ENCODE measurements at regions not wholly inside any gene's neighbourhood (a gene's known extent, or its start where the extent isn't known, plus 50 kb on each side); places are given as distances from the start of the nearest gene placed in this dataset.

- H4K8ac ChIP-seq (ENCODE audit: low read depth, low read length) = no peak overlapping the region
- no peaks in the 10 kb centered on the region for H3K79me1 ChIP-seq (ENCODE audit: low read length)
- no peak overlapping the region for H3K9ac ChIP-seq (ENCODE audit: low read length)
- H3K9me3 ChIP-seq (ENCODE audit: insufficient read depth, low read depth, low read length) = peaks cover 1% of the 10 kb centered on the region
- no peak overlapping the region for H3K4me3 ChIP-seq (ENCODE audit: low read depth, low read length)
- H3K27me3 ChIP-seq (ENCODE audit: insufficient read depth, low read length) = no peaks in the 10 kb centered on the region
- H2AK5ac ChIP-seq (ENCODE audit: low read length) = no peak overlapping the region
- WGBS (ENCODE audit: extremely low coverage, insufficient coverage, insufficient read length) = no CpG with 5 or more reads among the region's 2 CpGs
- H3K4me1 ChIP-seq (ENCODE audit: control insufficient read depth in 1 of 2, insufficient read depth in 2 of 2, low read length in 2 of 2) = no peaks in the 10 kb centered on the region
- H3K4me2 ChIP-seq (ENCODE audit: low read length) = no peak overlapping the region
- no peak overlapping the region for H2BK120ac ChIP-seq (ENCODE audit: insufficient read depth, low read length, poor library complexity)
- DNase-seq = no peak
- H3K18ac ChIP-seq (ENCODE audit: low read length) = no peak overlapping the region
- no peak overlapping the region for H4K91ac ChIP-seq (ENCODE audit: low read depth, low read length)
- H3K4ac ChIP-seq (ENCODE audit: low read depth, low read length) = no peak overlapping the region
- H2BK12ac ChIP-seq (ENCODE audit: low read length) = no peak overlapping the region
- no peak overlapping the region for H3K23ac ChIP-seq (ENCODE audit: low read length)
- H3K79me2 ChIP-seq (ENCODE audit: control insufficient read depth, insufficient read depth, low read length, poor library complexity) = no peaks in the 10 kb centered on the region
- H3K36me3 ChIP-seq (ENCODE audit: control insufficient read depth in 1 of 2, insufficient read depth in 2 of 2, low read length in 2 of 2) = no peaks in the 10 kb centered on the region
- no peak overlapping the region for H4K12ac ChIP-seq (ENCODE audit: low read depth, low read length)
- H2BK5ac ChIP-seq (ENCODE audit: low read depth, low read length, poor library complexity) = no peak overlapping the region
- H3K27ac ChIP-seq (ENCODE audit: low read depth, low read length) = no peak overlapping the region
- no peak overlapping the region for H3K14ac ChIP-seq (ENCODE audit: low read length)
- H2AFZ ChIP-seq (ENCODE audit: insufficient read depth, low read length, poor library complexity) = no peak overlapping the region
Observed at GRCh38 chr3:70818145-70818544, 505.7 kb upstream of the MDFIC2 start.

GRCh38 chr3:70816346-70816745, 503.9 kb upstream of the MDFIC2 start:
- Histone ChIP-seq H4K91ac (ENCODE audit: low read depth, low read length) (no peak overlapping the region), H3K14ac (ENCODE audit: low read length) (no peak overlapping the region), H3K4me1 (ENCODE audit: control insufficient read depth in 1 of 2, insufficient read depth in 2 of 2, low read length in 2 of 2) (no peaks in the 10 kb centered on the region), H2AFZ (ENCODE audit: insufficient read depth, low read length, poor library complexity) (no peak overlapping the region), H3K4ac (ENCODE audit: low read depth, low read length) (no peak overlapping the region), H3K79me2 (ENCODE audit: control insufficient read depth, insufficient read depth, low read length, poor library complexity) (no peaks in the 10 kb centered on the region), H2BK120ac (ENCODE audit: insufficient read depth, low read length, poor library complexity) (no peak overlapping the region), H3K9ac (ENCODE audit: low read length) (no peak overlapping the region), H3K4me2 (ENCODE audit: low read length) (no peak overlapping the region), H3K27me3 (ENCODE audit: insufficient read depth, low read length) (no peaks in the 10 kb centered on the region), H3K23ac (ENCODE audit: low read length) (no peak overlapping the region), H4K12ac (ENCODE audit: low read depth, low read length) (no peak overlapping the region), H3K79me1 (ENCODE audit: low read length) (no peaks in the 10 kb centered on the region), H4K8ac (ENCODE audit: low read depth, low read length) (no peak overlapping the region), H3K4me3 (ENCODE audit: low read depth, low read length) (no peak overlapping the region), H2AK5ac (ENCODE audit: low read length) (no peak overlapping the region), H2BK12ac (ENCODE audit: low read length) (no peak overlapping the region), H3K27ac (ENCODE audit: low read depth, low read length) (no peak overlapping the region), H2BK5ac (ENCODE audit: low read depth, low read length, poor library complexity) (no peak overlapping the region), H3K18ac (ENCODE audit: low read length) (no peak overlapping the region), H3K36me3 (ENCODE audit: control insufficient read depth in 1 of 2, insufficient read depth in 2 of 2, low read length in 2 of 2) (no peaks in the 10 kb centered on the region), H3K9me3 (ENCODE audit: insufficient read depth, low read depth, low read length) (peaks cover 1% of the 10 kb centered on the region)
- no peak for DNase-seq
- WGBS (ENCODE audit: extremely low coverage, insufficient coverage, insufficient read length) = no CpG with 5 or more reads among the region's 3 CpGs

- no peak for DNase-seq
Observed at GRCh38 chr3:70815817-70816216, 503.4 kb upstream of the MDFIC2 start.

GRCh38 chr3:70813311-70813710, 500.9 kb upstream of the MDFIC2 start:
- Histone ChIP-seq H3K4me3 (ENCODE audit: low read depth, low read length) (no peak overlapping the region), H3K4me2 (ENCODE audit: low read length) (no peak overlapping the region), H3K4me1 (ENCODE audit: control insufficient read depth in 1 of 2, insufficient read depth in 2 of 2, low read length in 2 of 2) (no peaks in the 10 kb centered on the region), H3K9me3 (ENCODE audit: insufficient read depth, low read depth, low read length) (peaks cover 1% of the 10 kb centered on the region), H3K79me2 (ENCODE audit: control insufficient read depth, insufficient read depth, low read length, poor library complexity) (no peaks in the 10 kb centered on the region), H3K79me1 (ENCODE audit: low read length) (no peaks in the 10 kb centered on the region), H3K27ac (ENCODE audit: low read depth, low read length) (no peak overlapping the region), H3K23ac (ENCODE audit: low read length) (no peak overlapping the region), H4K12ac (ENCODE audit: low read depth, low read length) (no peak overlapping the region), H3K27me3 (ENCODE audit: insufficient read depth, low read length) (no peaks in the 10 kb centered on the region), H2AK5ac (ENCODE audit: low read length) (no peak overlapping the region), H4K8ac (ENCODE audit: low read depth, low read length) (no peak overlapping the region), H2BK12ac (ENCODE audit: low read length) (no peak overlapping the region), H2BK120ac (ENCODE audit: insufficient read depth, low read length, poor library complexity) (no peak overlapping the region), H3K36me3 (ENCODE audit: control insufficient read depth in 1 of 2, insufficient read depth in 2 of 2, low read length in 2 of 2) (no peaks in the 10 kb centered on the region), H2BK5ac (ENCODE audit: low read depth, low read length, poor library complexity) (no peak overlapping the region), H2AFZ (ENCODE audit: insufficient read depth, low read length, poor library complexity) (no peak overlapping the region), H3K14ac (ENCODE audit: low read length) (no peak overlapping the region), H4K91ac (ENCODE audit: low read depth, low read length) (no peak overlapping the region), H3K4ac (ENCODE audit: low read depth, low read length) (no peak overlapping the region), H3K9ac (ENCODE audit: low read length) (no peak overlapping the region), H3K18ac (ENCODE audit: low read length) (no peak overlapping the region)
- no CpG with 5 or more reads among the region's 3 CpGs for WGBS (ENCODE audit: extremely low coverage, insufficient coverage, insufficient read length)
- DNase-seq = no peak

More at GRCh38 chr3:70815817-70816216, 503.4 kb upstream of the MDFIC2 start:
- Histone ChIP-seq H3K27ac (ENCODE audit: low read depth, low read length) (no peak overlapping the region), H3K79me2 (ENCODE audit: control insufficient read depth, insufficient read depth, low read length, poor library complexity) (no peaks in the 10 kb centered on the region), H3K18ac (ENCODE audit: low read length) (no peak overlapping the region), H2AFZ (ENCODE audit: insufficient read depth, low read length, poor library complexity) (no peak overlapping the region), H3K4me3 (ENCODE audit: low read depth, low read length) (no peak overlapping the region), H4K8ac (ENCODE audit: low read depth, low read length) (no peak overlapping the region), H3K36me3 (ENCODE audit: control insufficient read depth in 1 of 2, insufficient read depth in 2 of 2, low read length in 2 of 2) (no peaks in the 10 kb centered on the region), H4K12ac (ENCODE audit: low read depth, low read length) (no peak overlapping the region), H3K27me3 (ENCODE audit: insufficient read depth, low read length) (no peaks in the 10 kb centered on the region), H2BK120ac (ENCODE audit: insufficient read depth, low read length, poor library complexity) (no peak overlapping the region), H3K4me1 (ENCODE audit: control insufficient read depth in 1 of 2, insufficient read depth in 2 of 2, low read length in 2 of 2) (no peaks in the 10 kb centered on the region), H2AK5ac (ENCODE audit: low read length) (no peak overlapping the region), H3K79me1 (ENCODE audit: low read length) (no peaks in the 10 kb centered on the region), H3K9ac (ENCODE audit: low read length) (no peak overlapping the region), H3K14ac (ENCODE audit: low read length) (no peak overlapping the region), H3K23ac (ENCODE audit: low read length) (no peak overlapping the region), H2BK12ac (ENCODE audit: low read length) (no peak overlapping the region), H4K91ac (ENCODE audit: low read depth, low read length) (no peak overlapping the region), H3K4ac (ENCODE audit: low read depth, low read length) (no peak overlapping the region), H3K4me2 (ENCODE audit: low read length) (no peak overlapping the region), H3K9me3 (ENCODE audit: insufficient read depth, low read depth, low read length) (peaks cover 1% of the 10 kb centered on the region), H2BK5ac (ENCODE audit: low read depth, low read length, poor library complexity) (no peak overlapping the region)
- WGBS (ENCODE audit: extremely low coverage, insufficient coverage, insufficient read length) = no CpG with 5 or more reads among the region's 4 CpGs
